ENCODE measurements at regions not wholly inside any gene's neighbourhood (a gene's known extent, or its start where the extent isn't known, plus 50 kb on each side); places are given as distances from the start of the nearest gene placed in this dataset.

GRCh38 chr3:35183927-35184675 lies 455.2 kb upstream of the ARPP21 start:
- TF ChIP-seq POLR2AphosphoS5 (IDR thresholded peaks at IDR 0.05) (no peak), EZH2 (IDR thresholded peaks at IDR 0.05; ENCODE audit: borderline replicate concordance, insufficient read depth, low read length, poor library complexity, severe bottlenecking) (no peak), RAD21 (conservative IDR thresholded peaks at IDR 0.05) (no peak), EP300 (conservative IDR thresholded peaks at IDR 0.05; ENCODE audit: poor library complexity, severe bottlenecking) (no peak), SMC3 (conservative IDR thresholded peaks at IDR 0.05; ENCODE audit: poor library complexity) (no peak), MXI1 (conservative IDR thresholded peaks at IDR 0.05; ENCODE audit: poor library complexity, severe bottlenecking) (no peak), TAF1 (IDR thresholded peaks at IDR 0.05; ENCODE audit: low read depth) (no peak)
- TF ChIP-seq, protein P1, sequence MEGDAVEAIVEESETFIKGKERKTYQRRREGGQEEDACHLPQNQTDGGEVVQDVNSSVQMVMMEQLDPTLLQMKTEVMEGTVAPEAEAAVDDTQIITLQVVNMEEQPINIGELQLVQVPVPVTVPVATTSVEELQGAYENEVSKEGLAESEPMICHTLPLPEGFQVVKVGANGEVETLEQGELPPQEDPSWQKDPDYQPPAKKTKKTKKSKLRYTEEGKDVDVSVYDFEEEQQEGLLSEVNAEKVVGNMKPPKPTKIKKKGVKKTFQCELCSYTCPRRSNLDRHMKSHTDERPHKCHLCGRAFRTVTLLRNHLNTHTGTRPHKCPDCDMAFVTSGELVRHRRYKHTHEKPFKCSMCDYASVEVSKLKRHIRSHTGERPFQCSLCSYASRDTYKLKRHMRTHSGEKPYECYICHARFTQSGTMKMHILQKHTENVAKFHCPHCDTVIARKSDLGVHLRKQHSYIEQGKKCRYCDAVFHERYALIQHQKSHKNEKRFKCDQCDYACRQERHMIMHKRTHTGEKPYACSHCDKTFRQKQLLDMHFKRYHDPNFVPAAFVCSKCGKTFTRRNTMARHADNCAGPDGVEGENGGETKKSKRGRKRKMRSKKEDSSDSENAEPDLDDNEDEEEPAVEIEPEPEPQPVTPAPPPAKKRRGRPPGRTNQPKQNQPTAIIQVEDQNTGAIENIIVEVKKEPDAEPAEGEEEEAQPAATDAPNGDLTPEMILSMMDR (IDR thresholded peaks at IDR 0.05; ENCODE audit: poor library complexity, severe bottlenecking): no peak
- TF ChIP-seq, protein P2, sequence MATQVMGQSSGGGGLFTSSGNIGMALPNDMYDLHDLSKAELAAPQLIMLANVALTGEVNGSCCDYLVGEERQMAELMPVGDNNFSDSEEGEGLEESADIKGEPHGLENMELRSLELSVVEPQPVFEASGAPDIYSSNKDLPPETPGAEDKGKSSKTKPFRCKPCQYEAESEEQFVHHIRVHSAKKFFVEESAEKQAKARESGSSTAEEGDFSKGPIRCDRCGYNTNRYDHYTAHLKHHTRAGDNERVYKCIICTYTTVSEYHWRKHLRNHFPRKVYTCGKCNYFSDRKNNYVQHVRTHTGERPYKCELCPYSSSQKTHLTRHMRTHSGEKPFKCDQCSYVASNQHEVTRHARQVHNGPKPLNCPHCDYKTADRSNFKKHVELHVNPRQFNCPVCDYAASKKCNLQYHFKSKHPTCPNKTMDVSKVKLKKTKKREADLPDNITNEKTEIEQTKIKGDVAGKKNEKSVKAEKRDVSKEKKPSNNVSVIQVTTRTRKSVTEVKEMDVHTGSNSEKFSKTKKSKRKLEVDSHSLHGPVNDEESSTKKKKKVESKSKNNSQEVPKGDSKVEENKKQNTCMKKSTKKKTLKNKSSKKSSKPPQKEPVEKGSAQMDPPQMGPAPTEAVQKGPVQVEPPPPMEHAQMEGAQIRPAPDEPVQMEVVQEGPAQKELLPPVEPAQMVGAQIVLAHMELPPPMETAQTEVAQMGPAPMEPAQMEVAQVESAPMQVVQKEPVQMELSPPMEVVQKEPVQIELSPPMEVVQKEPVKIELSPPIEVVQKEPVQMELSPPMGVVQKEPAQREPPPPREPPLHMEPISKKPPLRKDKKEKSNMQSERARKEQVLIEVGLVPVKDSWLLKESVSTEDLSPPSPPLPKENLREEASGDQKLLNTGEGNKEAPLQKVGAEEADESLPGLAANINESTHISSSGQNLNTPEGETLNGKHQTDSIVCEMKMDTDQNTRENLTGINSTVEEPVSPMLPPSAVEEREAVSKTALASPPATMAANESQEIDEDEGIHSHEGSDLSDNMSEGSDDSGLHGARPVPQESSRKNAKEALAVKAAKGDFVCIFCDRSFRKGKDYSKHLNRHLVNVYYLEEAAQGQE (IDR thresholded peaks at IDR 0.05; ENCODE audit: borderline replicate concordance): no peak

Measured in neural cell (in vitro differentiated cells).